HEK293T (cell line): ENCODE measurements at regions not wholly inside any gene's neighbourhood (a gene's known extent, or its start where the extent isn't known, plus 50 kb on each side); places are given as distances from the start of the nearest gene placed in this dataset.

ENCODE experiments used
- BHLHE40 ChIP-seq: fragments of 450-650 bp; IDR thresholded peaks from 2 replicates; pipeline ENCODE4 v1.6.1; 2016; ENCODE audit warnings: mild to moderate bottlenecking, moderate library complexity, borderline replicate concordance
- ELF4 ChIP-seq: fragments of 450-650 bp; IDR thresholded peaks from 2 replicates; pipeline ENCODE4 v1.6.1; 2017; ENCODE audit warnings: antibody characterized with exemption
- FOXA1 ChIP-seq: fragments of 450-650 bp; IDR thresholded peaks from 2 replicates; pipeline ENCODE4 v1.6.1; 2016; ENCODE audit warnings: mild to moderate bottlenecking
- FOXK2 ChIP-seq: fragments of 450-650 bp; IDR thresholded peaks from 2 replicates; pipeline ENCODE4 v1.6.1; 2016; ENCODE audit warnings: mild to moderate bottlenecking
- FOXM1 ChIP-seq: fragments of 450-650 bp; IDR thresholded peaks from 2 replicates; pipeline ENCODE4 v1.6.1; 2017; ENCODE audit warnings: mild to moderate bottlenecking, borderline replicate concordance
- HDGF ChIP-seq: fragments of 450-650 bp; IDR thresholded peaks from 2 replicates; pipeline ENCODE4 v1.6.1; 2017; ENCODE audit warnings: antibody characterized with exemption, borderline replicate concordance
- SP1 ChIP-seq: fragments of 450-650 bp; IDR thresholded peaks from 2 replicates; pipeline ENCODE4 v1.6.1; 2017
- SUZ12 ChIP-seq: fragments of 450-650 bp; IDR thresholded peaks from 2 replicates; pipeline ENCODE4 v1.6.1; 2016; ENCODE audit warnings: mild to moderate bottlenecking
- TF ChIP-seq, protein P1 (sequence below): fragments of 450-650 bp; IDR thresholded peaks from 2 replicates; pipeline ENCODE4 v1.6.1; 2016

DNA sequence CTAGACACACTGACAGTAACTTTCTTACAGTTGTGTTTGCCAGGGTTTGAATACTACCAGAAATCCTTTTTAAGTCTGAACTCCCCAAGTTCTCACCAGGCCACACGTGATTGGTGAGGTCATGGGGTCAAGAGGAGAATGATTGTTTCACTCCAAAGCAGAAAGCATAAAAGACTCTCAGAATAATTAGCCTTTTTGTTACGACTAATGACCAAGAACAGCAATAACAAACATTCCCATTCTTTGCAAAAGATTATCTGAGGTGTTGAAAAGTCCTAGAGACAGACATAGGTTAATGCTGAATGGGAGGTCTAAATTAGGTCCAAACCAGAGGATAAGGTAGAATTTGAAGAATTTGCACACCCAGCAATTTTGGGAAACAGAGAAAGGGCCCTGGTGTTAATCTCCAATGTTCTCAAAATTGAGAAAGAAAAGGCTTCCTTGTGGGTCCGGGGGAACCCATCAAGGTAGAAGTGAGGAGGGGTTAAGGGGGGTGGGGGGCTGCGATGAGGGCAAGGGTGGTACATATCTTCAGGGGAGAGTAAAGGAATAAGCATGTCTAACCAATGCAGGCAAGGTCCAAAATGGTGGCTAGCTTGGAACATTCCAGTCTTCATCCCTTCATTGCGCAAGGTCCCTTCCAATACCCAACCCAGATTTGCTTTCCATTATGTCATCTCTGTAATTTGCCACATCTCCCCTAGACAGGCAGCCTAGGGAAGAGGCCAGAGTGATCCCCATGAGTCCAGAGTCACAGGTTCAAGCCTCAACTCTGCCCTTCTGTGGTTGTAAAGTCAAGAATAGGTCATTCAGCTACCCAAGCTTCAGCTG, 74.6 kb upstream of the NFIA start:
- TF ChIP-seq SUZ12 (no peak), FOXK2 (no peak), ELF4 (no peak), FOXA1 (no peak), HDGF (no peak), FOXM1 (no peak), BHLHE40 (no peak), SP1 (no peak)
- TF ChIP-seq, protein P1, sequence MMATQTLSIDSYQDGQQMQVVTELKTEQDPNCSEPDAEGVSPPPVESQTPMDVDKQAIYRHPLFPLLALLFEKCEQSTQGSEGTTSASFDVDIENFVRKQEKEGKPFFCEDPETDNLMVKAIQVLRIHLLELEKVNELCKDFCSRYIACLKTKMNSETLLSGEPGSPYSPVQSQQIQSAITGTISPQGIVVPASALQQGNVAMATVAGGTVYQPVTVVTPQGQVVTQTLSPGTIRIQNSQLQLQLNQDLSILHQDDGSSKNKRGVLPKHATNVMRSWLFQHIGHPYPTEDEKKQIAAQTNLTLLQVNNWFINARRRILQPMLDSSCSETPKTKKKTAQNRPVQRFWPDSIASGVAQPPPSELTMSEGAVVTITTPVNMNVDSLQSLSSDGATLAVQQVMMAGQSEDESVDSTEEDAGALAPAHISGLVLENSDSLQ: no peak
